ENCODE measurements at regions not wholly inside any gene's neighbourhood (a gene's known extent, or its start where the extent isn't known, plus 50 kb on each side); places are given as distances from the start of the nearest gene placed in this dataset.
"Not testable (repeated sequence)": the region's sequence is repeated elsewhere in the genome, so short reads cannot be mapped to it uniquely, and the experiment has no call there.

- Histone ChIP-seq H3K27me3 (replicated peaks; ENCODE audit: insufficient read depth, low read depth, low read length, poor library complexity) (no peaks in the 10 kb centered on the region), H3K4me1 (ENCODE audit: insufficient read depth, low read length, poor library complexity, severe bottlenecking) (peaks cover 22% of the 10 kb centered on the region), H3K4me3 (ENCODE audit: low read depth, low read length, poor library complexity, severe bottlenecking) (no peak overlapping the region), H3K27ac (ENCODE audit: low read depth, low read length, poor library complexity, severe bottlenecking) (no peak overlapping the region), H3K36me3 (ENCODE audit: insufficient read depth, low read length, poor library complexity, severe bottlenecking) (no peaks in the 10 kb centered on the region), H3K9me3 (ENCODE audit: low read depth, low read length, poor library complexity, severe bottlenecking) (no peaks in the 10 kb centered on the region)
- BruUV-seq (replicated peaks) = no TSS peak
- intact Hi-C loops (cut with micrococcal nuclease; ENCODE audit: unreplicated experiment) = no loop called here
- TF ChIP-seq CTCF (conservative IDR thresholded peaks at IDR 0.05; ENCODE audit: low read depth, low read length) (no peak), EZH2 (IDR thresholded peaks at IDR 0.05; ENCODE audit: borderline replicate concordance, low read depth, low read length, poor library complexity, severe bottlenecking) (no peak)
- DNase-seq (ENCODE audit: low spot score) = no peak
- ChIA-PET POLR2A (ENCODE audit: low non-redundant PET) (no interaction called here), CTCF (no interaction called here)
Observed at GRCh38 chr1:234912548-234913277, 215.9 kb downstream of the TOMM20 start.

DNA sequence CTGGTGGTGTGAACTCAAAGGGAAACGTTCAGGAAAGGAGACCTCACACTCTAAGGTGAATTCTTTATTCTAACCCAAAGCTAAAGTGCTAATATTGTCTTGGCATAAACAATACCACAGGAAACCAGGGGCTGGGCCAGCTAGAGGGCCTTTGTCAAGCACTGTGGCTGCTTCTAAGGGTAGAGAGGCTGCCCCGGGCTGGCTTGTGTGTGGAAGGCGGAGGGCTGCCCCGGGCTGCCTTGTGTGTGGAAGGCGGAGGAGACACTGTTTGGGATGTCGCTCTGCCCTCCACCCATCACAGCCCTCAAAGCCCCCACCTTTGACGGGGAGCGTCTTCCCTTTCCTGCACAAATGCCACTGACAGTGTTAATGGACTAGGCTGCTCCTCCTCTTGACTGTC is 216.8 kb downstream of the TOMM20 start:
- H3K4me1 ChIP-seq (ENCODE audit: insufficient read depth, low read length, poor library complexity, severe bottlenecking) = peaks cover 26% of the 10 kb centered on the region
- no peak overlapping the region for H3K27ac ChIP-seq (ENCODE audit: low read depth, low read length, poor library complexity, severe bottlenecking)
- CTCF ChIA-PET = no interaction called here
- no peaks in the 10 kb centered on the region for H3K27me3 ChIP-seq (replicated peaks; ENCODE audit: insufficient read depth, low read depth, low read length, poor library complexity)
- no peak overlapping the region for H3K4me3 ChIP-seq (ENCODE audit: low read depth, low read length, poor library complexity, severe bottlenecking)
- H3K9me3 ChIP-seq (ENCODE audit: low read depth, low read length, poor library complexity, severe bottlenecking) = no peaks in the 10 kb centered on the region
- H3K36me3 ChIP-seq (ENCODE audit: insufficient read depth, low read length, poor library complexity, severe bottlenecking) = no peaks in the 10 kb centered on the region
- no peak for DNase-seq (ENCODE audit: low spot score)
- no TSS peak for BruUV-seq (replicated peaks)
- POLR2A ChIA-PET (ENCODE audit: low non-redundant PET) = no interaction called here
- no peak for TF ChIP-seq EZH2 (IDR thresholded peaks at IDR 0.05; ENCODE audit: borderline replicate concordance, low read depth, low read length, poor library complexity, severe bottlenecking)
- no peak for TF ChIP-seq CTCF (conservative IDR thresholded peaks at IDR 0.05; ENCODE audit: low read depth, low read length)
- intact Hi-C loops (cut with micrococcal nuclease; ENCODE audit: unreplicated experiment) = no loop called here

- H3K4me1 ChIP-seq (ENCODE audit: insufficient read depth, low read length, poor library complexity, severe bottlenecking) = peaks cover 23% of the 10 kb centered on the region
- H3K4me3 ChIP-seq (ENCODE audit: low read depth, low read length, poor library complexity, severe bottlenecking); POLR2A ChIA-PET (ENCODE audit: low non-redundant PET); H3K27ac ChIP-seq (ENCODE audit: low read depth, low read length, poor library complexity, severe bottlenecking); H3K36me3 ChIP-seq (ENCODE audit: insufficient read depth, low read length, poor library complexity, severe bottlenecking); BruUV-seq (replicated peaks); H3K9me3 ChIP-seq (ENCODE audit: low read depth, low read length, poor library complexity, severe bottlenecking); H3K27me3 ChIP-seq (replicated peaks; ENCODE audit: insufficient read depth, low read depth, low read length, poor library complexity); DNase-seq (ENCODE audit: low spot score); CTCF ChIA-PET; intact Hi-C loops (cut with micrococcal nuclease; ENCODE audit: unreplicated experiment): not testable (repeated sequence)
Observed at GRCh38 chr1:234911136-234911535, 217.5 kb downstream of the TOMM20 start.

- DNase-seq (ENCODE audit: low spot score) = no peak
- BruUV-seq (replicated peaks) = no TSS peak
- peaks cover 16% of the 10 kb centered on the region for H3K4me1 ChIP-seq (ENCODE audit: insufficient read depth, low read length, poor library complexity, severe bottlenecking)
- H3K27me3 ChIP-seq (replicated peaks; ENCODE audit: insufficient read depth, low read depth, low read length, poor library complexity) = no peaks in the 10 kb centered on the region
- no peak overlapping the region for H3K4me3 ChIP-seq (ENCODE audit: low read depth, low read length, poor library complexity, severe bottlenecking)
- H3K9me3 ChIP-seq (ENCODE audit: low read depth, low read length, poor library complexity, severe bottlenecking) = no peaks in the 10 kb centered on the region
- H3K27ac ChIP-seq (ENCODE audit: low read depth, low read length, poor library complexity, severe bottlenecking) = no peak overlapping the region
- ChIA-PET POLR2A (ENCODE audit: low non-redundant PET) (no interaction called here), CTCF (no interaction called here)
- intact Hi-C loops (cut with micrococcal nuclease; ENCODE audit: unreplicated experiment) = no loop called here
- no peaks in the 10 kb centered on the region for H3K36me3 ChIP-seq (ENCODE audit: insufficient read depth, low read length, poor library complexity, severe bottlenecking)
- TF ChIP-seq CTCF (conservative IDR thresholded peaks at IDR 0.05; ENCODE audit: low read depth, low read length) (no peak), EZH2 (IDR thresholded peaks at IDR 0.05; ENCODE audit: borderline replicate concordance, low read depth, low read length, poor library complexity, severe bottlenecking) (no peak)
Observed at GRCh38 chr1:234909851-234910250, 218.8 kb downstream of the TOMM20 start.
